GM12878 (cell line): ENCODE measurements at regions not wholly inside any gene's neighbourhood (a gene's known extent, or its start where the extent isn't known, plus 50 kb on each side); places are given as distances from the start of the nearest gene placed in this dataset.

Experiments used
- ATAC-seq: fragments of 200-7000 bp; cut with Tn5 transposase; 3 replicates; pipeline ENCODE4 v1.9.1; 2020; ENCODE audit warnings: mild to moderate bottlenecking, moderate library complexity
- BruUV-seq: library from RNA; stranded (reverse); fragments of 400-500 nt; replicated peaks from 2 replicates; lab custom pipeline; 2021; lab: Mats Ljungman, UMichigan
- CTCF ChIA-PET: fragments of 300-600 bp; sonication (Branson Sonifier 250); formaldehyde crosslinking; extraction: SDS; loops from one replicate; lab custom pipeline; 2021; ENCODE audit warnings: inconsistent platforms; lab: Yijun Ruan, JAX
- POLR2A ChIA-PET: fragments of 350-600 bp; formaldehyde crosslinking; extraction: SDS; loops from one replicate; lab custom pipeline; 2021; ENCODE audit warnings: inconsistent platforms; lab: Charles Lee
- RAD21 ChIA-PET: fragments of 300-600 bp; sonication (Branson Sonifier 250); formaldehyde crosslinking; loops from one replicate; lab custom pipeline; 2023; ENCODE audit warnings: antibody characterized with exemption; ENCODE audit not compliant: unreplicated experiment; lab: Charles Lee
- SMC1A ChIA-PET: fragments of 300-600 bp; sonication (Branson Sonifier 250); formaldehyde crosslinking; loops from one replicate; lab custom pipeline; 2023; ENCODE audit not compliant: unreplicated experiment, uncharacterized antibody; lab: Charles Lee
- DNase-seq: peaks from one replicate; pipeline ENCODE4 v3.0.0-alpha.2; 2011; ENCODE audit warnings: low read depth, low spot score
- FAIRE-seq: peaks from 3 replicates; lab custom pipeline; 2011; peaks lifted over from hg19 to GRCh38; lab: Jason Lieb, UNC
- H2AFZ ChIP-seq: 2 replicates; pipeline ENCODE4 v1.6.0; 2011; ENCODE audit warnings: low read depth, low read length, control low read depth; ENCODE audit not compliant: control insufficient read depth
- H3K27ac ChIP-seq: 2 replicates; pipeline ENCODE4 v1.5.1; 2011; ENCODE audit warnings: control low read depth; ENCODE audit not compliant: control insufficient read depth, insufficient read depth
- H3K27me3 ChIP-seq, 2 experiments: replicated peaks in 1 of 2; 2 replicates each; pipeline versions ENCODE4 v1.6.0 to v1.6.1; 2011; ENCODE audit warnings: low read length in 1 of 2; ENCODE audit not compliant: control insufficient read depth in 2 of 2, insufficient read depth in 2 of 2
- H3K36me3 ChIP-seq, 2 experiments: 2 replicates each; pipeline ENCODE4 v1.5.1; 2011; ENCODE audit warnings: low read length in 1 of 2; ENCODE audit not compliant: control insufficient read depth in 2 of 2, insufficient read depth in 2 of 2
- H3K4me1 ChIP-seq: 2 replicates; pipeline ENCODE4 v1.6.1; 2011; ENCODE audit warnings: mild to moderate bottlenecking, low read length, moderate library complexity, mixed read lengths; ENCODE audit not compliant: control insufficient read depth, insufficient read depth
- H3K4me2 ChIP-seq: 2 replicates; pipeline ENCODE4 v1.6.0; 2011; ENCODE audit warnings: control low read depth; ENCODE audit not compliant: control insufficient read depth, insufficient read depth
- H3K4me3 ChIP-seq: fragments of 200-600 bp; sonication (generic); 2 replicates; pipeline ENCODE4 v1.5.1; 2016
- H3K79me2 ChIP-seq: 2 replicates; pipeline ENCODE4 v1.6.0; 2011; ENCODE audit warnings: low read length; ENCODE audit not compliant: control insufficient read depth, insufficient read depth
- H3K9ac ChIP-seq: 2 replicates; pipeline ENCODE4 v1.8.0; 2011; ENCODE audit warnings: low read length, control low read depth, mixed read lengths; ENCODE audit not compliant: control insufficient read depth, insufficient read depth
- H3K9me3 ChIP-seq: replicated peaks from 3 replicates; pipeline ENCODE4 v1.5.1; 2011; ENCODE audit warnings: mild to moderate bottlenecking, low read length; ENCODE audit not compliant: control insufficient read depth, insufficient read depth
- H4K20me1 ChIP-seq: 2 replicates; pipeline ENCODE4 v1.6.0; 2011; ENCODE audit not compliant: control insufficient read depth, insufficient read depth
- CHD1 ChIP-seq: IDR thresholded peaks from 2 replicates; pipeline ENCODE4 v1.6.1; 2012; ENCODE audit warnings: low read depth, low read length, improper control_type of control experiment
- EZH2 ChIP-seq: IDR thresholded peaks from 2 replicates; pipeline ENCODE4 v1.6.1; 2012; ENCODE audit warnings: low read depth, mild to moderate bottlenecking, control low read depth, inconsistent platforms, low read length, borderline replicate concordance; ENCODE audit not compliant: control insufficient read depth
- HDAC2 ChIP-seq: fragments of 200-600 bp; sonication (generic); IDR thresholded peaks from 2 replicates; pipeline ENCODE4 v1.6.1; 2017
- HDGF ChIP-seq: fragments of 450-650 bp; IDR thresholded peaks from 2 replicates; pipeline ENCODE4 v1.6.1; 2016; ENCODE audit warnings: antibody characterized with exemption
- KDM1A ChIP-seq: fragments of 200-600 bp; sonication (generic); IDR thresholded peaks from 2 replicates; pipeline ENCODE4 v1.6.1; 2016; ENCODE audit warnings: borderline replicate concordance
- NR2F1 ChIP-seq: fragments of 450-650 bp; conservative IDR thresholded peaks from 2 replicates; pipeline ENCODE4 v1.6.1; 2017; ENCODE audit warnings: mild to moderate bottlenecking
- PML ChIP-seq: IDR thresholded peaks from 2 replicates; pipeline ENCODE4 v1.6.1; 2012; ENCODE audit warnings: low read length, inconsistent platforms
- POLR2AphosphoS2 ChIP-seq: IDR thresholded peaks from 2 replicates; pipeline ENCODE4 v1.6.1; 2011; ENCODE audit warnings: low read depth, mild to moderate bottlenecking, low read length, improper control_type of control experiment, moderate library complexity
- SIN3A ChIP-seq: IDR thresholded peaks from 2 replicates; pipeline ENCODE4 v1.6.1; 2012; ENCODE audit warnings: low read depth, low read length, improper control_type of control experiment
- TCF12 ChIP-seq: IDR thresholded peaks from 2 replicates; pipeline ENCODE4 v1.6.1; 2011; ENCODE audit warnings: low read depth, mild to moderate bottlenecking, low read length
- TCF3 ChIP-seq: IDR thresholded peaks from 2 replicates; pipeline ENCODE4 v1.6.1; 2012; ENCODE audit warnings: low read depth, mild to moderate bottlenecking, low read length, borderline replicate concordance; ENCODE audit not compliant: insufficient read depth
- YY1 ChIP-seq: IDR thresholded peaks from 2 replicates; pipeline ENCODE4 v1.6.1; 2011; ENCODE audit warnings: low read depth, mild to moderate bottlenecking, low read length
- ZNF207 ChIP-seq: fragments of 450-650 bp; IDR thresholded peaks from 2 replicates; pipeline ENCODE4 v1.6.1; 2014; ENCODE audit warnings: antibody characterized with exemption, mild to moderate bottlenecking, borderline replicate concordance
- ZNF217 ChIP-seq: fragments of 450-650 bp; IDR thresholded peaks from 2 replicates; pipeline ENCODE4 v1.6.1; 2017; ENCODE audit warnings: antibody characterized with exemption, mild to moderate bottlenecking
- ZNF384 ChIP-seq: IDR thresholded peaks from 2 replicates; pipeline ENCODE4 v1.6.1; 2012; ENCODE audit warnings: low read depth, mild to moderate bottlenecking, low read length, improper control_type of control experiment, borderline replicate concordance
- WGBS: methylation state at CpG from one replicate; pipeline ENCODE4 v1.1.6; 2016; ENCODE audit warnings: low lambda C conversion rate; ENCODE audit not compliant: insufficient replicate concordance, insufficient coverage; ENCODE audit errors: missing lambda C conversion rate; 5-methylcytosine and 5-hydroxymethylcytosine counted together
- in situ Hi-C: fragments of 300-500 bp; cut with MboI; formaldehyde crosslinking; loops from 9 replicates; pipeline ENCODE4 v1.14.3; 2018; ENCODE audit warnings: mixed read lengths
- intact Hi-C: fragments of 100-400 bp; cut with micrococcal nuclease; formaldehyde crosslinking; loops from one replicate; pipeline ENCODE4 v1.14.2; 2022; ENCODE audit not compliant: unreplicated experiment
- TF ChIP-seq, protein P1 (sequence below): fragments of 450-650 bp; IDR thresholded peaks from 2 replicates; pipeline ENCODE4 v1.6.1; 2017; ENCODE audit warnings: low read depth, mild to moderate bottlenecking, moderate library complexity

DNA sequence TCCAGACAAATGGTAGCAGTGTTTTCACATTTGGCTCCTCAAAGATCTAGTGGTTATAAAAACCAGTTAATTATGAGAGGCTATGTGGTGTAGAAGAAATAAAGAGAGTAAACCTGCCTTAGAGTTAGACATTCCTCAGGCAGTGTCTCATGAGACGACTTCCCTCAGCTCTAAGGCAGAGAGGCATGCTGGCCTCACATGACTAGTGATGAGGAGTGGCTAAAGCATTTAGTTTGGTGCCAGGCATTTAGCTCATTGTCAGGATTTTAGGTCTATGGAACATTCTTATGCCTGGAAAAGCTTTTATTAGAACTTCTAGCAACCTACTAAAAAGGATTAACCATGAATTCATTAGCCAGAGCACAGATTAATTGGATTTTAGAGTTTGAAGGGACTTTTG lies 90.3 kb downstream of the RPRM start:
- BruUV-seq: no TSS peak
- TF ChIP-seq ZNF384: no peak
- TF ChIP-seq PML: no peak
- no peak for TF ChIP-seq YY1
- no peak for TF ChIP-seq TCF3
- TF ChIP-seq SIN3A: no peak
- no peak for TF ChIP-seq CHD1
- no peak for TF ChIP-seq NR2F1
- TF ChIP-seq ZNF207: no peak
- TF ChIP-seq EZH2: no peak
- TF ChIP-seq HDAC2: no peak
- Histone ChIP-seq H3K4me1 (no peaks in the 10 kb centered on the region), H3K9ac (no peak overlapping the region), H3K79me2 (no peaks in the 10 kb centered on the region), H3K27ac (no peak overlapping the region), H3K36me3 (no peaks in the 10 kb centered on the region), H3K9me3 (no peaks in the 10 kb centered on the region), H4K20me1 (no peaks in the 10 kb centered on the region), H3K27me3 (no peaks in the 10 kb centered on the region), H3K4me3 (no peak overlapping the region), H2AFZ (no peak overlapping the region), H3K4me2 (no peak overlapping the region)
- in situ Hi-C loops (no loop called here), intact Hi-C loops (no loop called here)
- WGBS: 22% methylated on average over 1 of the region's 1 CpG
- ChIA-PET CTCF (no interaction called here), SMC1A (interaction anchor here (0.6 kb wide), 1 partner anchor 1435 kb away, joined by 3 read pairs; no protein-coding TSS in a partner anchor), RAD21 (no interaction called here), POLR2A (interaction anchor here (0.5 kb wide), 1 partner anchor 43 kb away, joined by 3 read pairs; no protein-coding TSS in a partner anchor)
- ATAC-seq (no peak), DNase-seq (no peak), FAIRE-seq (no peak)

- ChIA-PET POLR2A (no interaction called here), SMC1A (interaction anchor here (0.6 kb wide), 1 partner anchor 13 kb away, joined by 3 read pairs; no protein-coding TSS in a partner anchor), CTCF (no interaction called here), RAD21 (no interaction called here)
- Histone ChIP-seq H3K36me3 (no peaks in the 10 kb centered on the region), H3K27me3 (no peaks in the 10 kb centered on the region), H3K4me3 (no peak overlapping the region), H3K9ac (no peak overlapping the region), H3K9me3 (no peaks in the 10 kb centered on the region), H4K20me1 (no peaks in the 10 kb centered on the region), H3K27ac (no peak overlapping the region), H3K4me2 (no peak overlapping the region), H3K4me1 (no peaks in the 10 kb centered on the region), H2AFZ (no peak overlapping the region), H3K79me2 (no peaks in the 10 kb centered on the region)
- no TSS peak for BruUV-seq
- intact Hi-C loops (no loop called here), in situ Hi-C loops (no loop called here)
- 21% methylated on average over 4 of the region's 4 CpGs for WGBS
- DNase-seq: no peak
- FAIRE-seq: no peak
- ATAC-seq: no peak
- TF ChIP-seq TCF12: no peak
- TF ChIP-seq HDGF: no peak
- TF ChIP-seq KDM1A: no peak
- no peak for TF ChIP-seq POLR2AphosphoS2
- TF ChIP-seq, protein P1, sequence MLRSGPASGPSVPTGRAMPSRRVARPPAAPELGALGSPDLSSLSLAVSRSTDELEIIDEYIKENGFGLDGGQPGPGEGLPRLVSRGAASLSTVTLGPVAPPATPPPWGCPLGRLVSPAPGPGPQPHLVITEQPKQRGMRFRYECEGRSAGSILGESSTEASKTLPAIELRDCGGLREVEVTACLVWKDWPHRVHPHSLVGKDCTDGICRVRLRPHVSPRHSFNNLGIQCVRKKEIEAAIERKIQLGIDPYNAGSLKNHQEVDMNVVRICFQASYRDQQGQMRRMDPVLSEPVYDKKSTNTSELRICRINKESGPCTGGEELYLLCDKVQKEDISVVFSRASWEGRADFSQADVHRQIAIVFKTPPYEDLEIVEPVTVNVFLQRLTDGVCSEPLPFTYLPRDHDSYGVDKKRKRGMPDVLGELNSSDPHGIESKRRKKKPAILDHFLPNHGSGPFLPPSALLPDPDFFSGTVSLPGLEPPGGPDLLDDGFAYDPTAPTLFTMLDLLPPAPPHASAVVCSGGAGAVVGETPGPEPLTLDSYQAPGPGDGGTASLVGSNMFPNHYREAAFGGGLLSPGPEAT: no peak
- TF ChIP-seq ZNF217: no peak
Observed at GRCh38 chr2:153387203-153387602, 91.4 kb downstream of the RPRM start.
